ENCODE measurements at regions not wholly inside any gene's neighbourhood (a gene's known extent, or its start where the extent isn't known, plus 50 kb on each side); places are given as distances from the start of the nearest gene placed in this dataset.

- no peak for DNase-seq
- intact Hi-C loops (cut with DNase I) = no loop called here
Observed at GRCh38 chr3:154976072-154976983, 103.8 kb upstream of the MME start.

DNA sequence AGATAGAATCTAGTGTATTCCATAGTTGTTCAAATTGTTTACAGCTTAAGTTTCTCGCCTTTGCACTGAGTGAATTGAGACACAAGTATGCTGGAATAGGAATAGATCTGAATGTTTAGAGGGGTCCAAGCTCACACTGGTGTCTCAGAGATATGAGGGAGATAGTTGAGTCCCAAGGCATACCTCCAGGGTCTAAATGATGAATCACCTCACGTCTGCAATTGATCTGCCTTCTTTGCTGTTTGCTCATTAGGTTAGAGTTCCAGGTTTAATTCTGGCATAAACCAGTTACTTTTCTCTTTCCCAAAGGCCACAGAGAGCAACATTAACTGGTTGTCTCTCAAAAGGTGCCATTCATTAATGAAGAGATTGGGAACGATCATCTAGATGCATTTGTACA is 106.3 kb upstream of the MME start:
- DNase-seq = no peak
- intact Hi-C loops (cut with DNase I) = no loop called here

DNA sequence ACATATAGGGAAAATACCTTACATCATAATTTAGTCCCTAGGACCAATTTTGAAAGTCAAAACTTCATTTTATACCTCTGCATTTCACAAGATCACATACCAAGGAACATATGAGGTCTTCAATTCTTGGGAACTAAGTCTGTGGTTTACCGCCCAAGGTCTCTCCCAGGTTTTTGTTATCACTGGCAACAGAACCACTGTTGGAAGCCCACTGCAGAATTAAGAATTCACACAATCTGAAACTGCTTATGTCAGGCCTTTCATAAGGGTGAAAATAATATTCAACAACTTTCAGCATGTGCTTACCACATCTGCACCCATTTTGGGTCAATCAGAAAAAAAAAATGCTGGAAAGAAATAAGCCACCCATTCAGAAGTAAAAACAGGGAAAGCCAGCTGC is 107.2 kb upstream of the MME start:
- intact Hi-C loops (cut with DNase I) = no loop called here
- DNase-seq = no peak

- intact Hi-C loops (cut with DNase I) = no loop called here
- no peak for DNase-seq
Observed at GRCh38 chr3:154971771-154972326, 108.3 kb upstream of the MME start.

- intact Hi-C loops (cut with DNase I) = no loop called here
- no peak for DNase-seq
Observed at GRCh38 chr3:154971341-154971740, 108.8 kb upstream of the MME start.

GRCh38 chr3:154970797-154971196 is 109.3 kb upstream of the MME start:
- intact Hi-C loops (cut with DNase I) = no loop called here
- DNase-seq = no peak

- no peak for DNase-seq
- intact Hi-C loops (cut with DNase I) = no loop called here
Observed at GRCh38 chr3:154969366-154969765, 110.8 kb upstream of the MME start.

DNA sequence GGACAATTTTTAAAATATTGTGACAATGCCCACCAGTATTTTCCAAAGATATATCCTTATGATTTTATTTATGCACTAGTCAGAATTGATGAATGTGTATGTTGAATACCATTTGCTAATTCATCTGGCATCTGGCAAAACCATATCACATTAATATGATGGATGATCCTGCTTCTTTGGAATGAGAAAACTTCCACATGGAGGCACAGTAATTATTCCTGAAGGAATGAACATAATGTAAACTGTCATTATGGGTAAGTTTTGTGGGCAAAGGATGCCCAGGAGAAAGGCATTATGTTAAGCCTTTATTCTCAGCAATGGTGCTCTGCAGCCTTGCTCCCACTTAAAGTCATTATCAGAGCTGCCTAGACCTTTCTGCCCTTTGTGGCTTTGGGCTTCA is 113.0 kb upstream of the MME start:
- DNase-seq = no peak
- intact Hi-C loops (cut with DNase I) = no loop called here

GRCh38 chr3:154956815-154957214 is 123.3 kb upstream of the MME start:
- intact Hi-C loops (cut with DNase I) = no loop called here
- DNase-seq = no peak

GRCh38 chr3:154955907-154956533 is 124.1 kb upstream of the MME start:
- intact Hi-C loops (cut with DNase I) = no loop called here

DNA sequence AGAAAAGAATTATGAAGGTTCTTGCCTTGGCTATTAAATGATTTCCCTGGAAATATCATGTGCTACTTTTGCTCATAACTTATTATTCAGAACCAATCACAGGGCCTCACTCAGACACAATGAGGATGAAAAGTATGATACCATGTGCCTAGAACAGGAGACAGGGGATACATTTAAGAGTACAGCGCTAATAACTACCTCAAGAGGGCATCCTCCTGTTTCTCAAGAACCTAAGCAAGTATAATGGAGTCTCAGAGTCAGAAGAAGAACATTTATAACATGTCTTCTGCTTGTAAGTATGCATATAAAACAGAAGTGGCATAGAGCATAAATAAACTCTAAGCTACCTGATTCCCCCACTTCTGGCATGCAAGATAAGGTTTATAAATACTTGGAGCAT is 125.4 kb upstream of the MME start:
- intact Hi-C loops (cut with DNase I) = no loop called here
- DNase-seq = no peak

More at GRCh38 chr3:154955907-154956533, 124.1 kb upstream of the MME start:
- no peak for DNase-seq

DNA sequence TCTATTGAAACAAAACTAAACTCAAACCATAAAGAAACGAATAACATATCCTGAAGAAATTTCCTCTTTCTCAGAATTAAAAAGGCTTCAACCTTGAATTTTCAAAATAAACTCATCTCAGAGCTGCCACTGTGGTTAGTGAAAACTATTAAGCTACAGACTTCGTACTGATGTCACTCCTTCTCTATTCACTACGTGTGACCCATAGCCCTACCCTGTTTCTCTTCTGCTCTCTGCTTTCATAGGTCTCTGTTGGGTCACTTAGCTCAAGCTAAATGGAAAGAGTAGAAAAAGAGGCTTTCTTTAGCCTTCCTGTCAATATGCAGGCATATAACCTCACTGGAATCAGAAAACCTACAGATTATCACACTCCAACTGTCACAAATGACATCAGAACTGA is 126.6 kb upstream of the MME start:
- no peak for DNase-seq
- intact Hi-C loops (cut with DNase I) = no loop called here

GRCh38 chr3:154952553-154952952 is 127.6 kb upstream of the MME start:
- intact Hi-C loops (cut with DNase I) = no loop called here
- no peak for DNase-seq

DNA sequence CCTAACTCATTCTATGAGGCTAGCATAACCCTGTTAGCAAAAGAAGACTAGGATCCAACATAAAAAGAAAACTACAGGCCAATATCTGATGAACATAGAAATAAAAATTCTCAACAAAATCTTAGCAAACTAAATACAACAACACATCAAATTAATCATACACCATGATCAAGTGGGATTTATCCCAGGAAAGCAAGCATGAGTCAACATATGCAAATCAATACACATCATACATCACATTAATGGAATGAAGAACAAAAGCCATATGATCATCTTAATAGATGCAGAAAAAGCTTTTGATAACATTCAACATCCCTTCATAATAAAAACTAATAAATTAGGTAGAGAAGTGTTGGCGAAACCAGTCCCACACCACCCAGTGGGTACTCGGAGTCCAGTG is 136.1 kb upstream of the MME start:
- intact Hi-C loops (cut with DNase I) = no loop called here
- no peak for DNase-seq

DNA sequence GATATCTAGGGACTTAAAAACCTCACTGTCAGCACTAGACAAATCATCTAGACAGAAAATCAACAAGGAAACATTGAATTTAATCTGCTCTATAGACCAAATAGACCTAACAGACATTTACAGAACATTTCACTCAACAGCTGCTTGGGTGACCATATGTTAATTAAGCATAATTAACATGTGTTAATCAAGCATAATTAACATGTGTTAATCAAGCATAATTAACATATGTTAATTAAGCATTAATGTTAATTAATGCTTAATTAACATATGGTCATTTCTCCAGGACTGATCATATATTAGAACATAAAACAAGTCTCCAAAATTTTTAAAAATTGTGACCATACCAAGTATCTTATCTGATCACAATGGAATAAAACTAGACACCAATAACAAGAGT is 137.3 kb upstream of the MME start:
- DNase-seq = no peak
- intact Hi-C loops (cut with DNase I) = no loop called here

DNA sequence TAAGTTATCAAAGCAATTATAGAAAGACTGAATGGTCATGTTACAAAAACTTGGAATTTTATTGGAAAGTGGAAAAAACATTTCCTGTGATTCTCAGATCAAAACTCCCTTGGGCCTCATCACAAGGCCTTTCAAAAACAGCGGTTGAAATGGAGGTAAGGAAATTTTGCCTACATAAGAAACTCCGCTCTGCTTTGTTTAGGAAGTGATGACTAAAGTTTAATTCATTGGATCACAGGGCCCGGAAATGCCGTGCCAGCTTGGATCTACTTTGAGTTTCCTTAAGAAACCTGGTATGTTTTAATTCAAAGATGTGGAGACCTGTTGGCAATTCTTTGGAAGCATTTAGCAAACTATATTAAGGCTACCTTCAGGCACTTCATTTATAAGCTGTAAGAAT is 143.9 kb upstream of the MME start:
- no peak for DNase-seq
- intact Hi-C loops (cut with DNase I) = no loop called here

- no peak for DNase-seq
- intact Hi-C loops (cut with DNase I) = no loop called here
Observed at GRCh38 chr3:154933581-154933980, 146.5 kb upstream of the MME start.

DNA sequence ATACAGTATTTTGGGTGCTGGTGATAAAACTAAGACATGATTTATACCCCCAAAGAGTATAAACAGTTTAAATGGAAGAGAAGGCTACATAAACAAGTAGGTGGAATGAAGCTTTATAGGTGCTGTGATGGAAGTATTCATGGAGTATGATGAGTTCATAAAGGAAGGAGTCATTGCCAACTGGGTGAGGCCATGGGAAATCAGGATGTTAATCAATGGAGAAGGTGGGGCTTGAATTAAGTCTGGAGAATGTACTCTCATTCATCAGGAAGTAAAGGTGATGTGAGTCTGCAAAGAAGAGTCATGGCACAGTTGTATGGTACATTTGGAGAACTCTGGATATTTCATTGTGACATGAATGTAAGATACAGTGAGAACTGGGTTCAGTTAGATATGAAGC is 147.5 kb upstream of the MME start:
- DNase-seq = no peak
- intact Hi-C loops (cut with DNase I) = no loop called here

DNA sequence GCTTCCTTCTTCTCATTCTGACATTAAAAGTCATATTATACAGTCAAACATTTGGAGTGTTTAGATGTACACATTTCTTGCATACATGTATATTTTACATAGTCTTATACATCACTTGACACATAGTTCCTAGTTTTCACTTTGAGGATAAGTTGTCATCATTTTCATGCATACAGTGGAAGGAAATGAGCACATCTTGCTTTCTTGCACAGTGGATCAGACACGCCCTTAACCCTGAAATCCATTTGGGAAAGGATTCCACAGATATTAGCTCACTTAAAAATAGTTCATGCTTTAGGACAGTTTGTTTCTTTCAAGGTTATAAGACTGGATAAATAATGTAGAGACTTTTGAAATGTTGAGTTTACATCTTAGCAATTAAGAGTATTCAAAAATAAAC is 148.6 kb upstream of the MME start:
- DNase-seq = no peak
- intact Hi-C loops (cut with DNase I) = no loop called here

- intact Hi-C loops (cut with DNase I) = no loop called here
Observed at GRCh38 chr3:154926721-154927120, 153.4 kb upstream of the MME start.

DNA sequence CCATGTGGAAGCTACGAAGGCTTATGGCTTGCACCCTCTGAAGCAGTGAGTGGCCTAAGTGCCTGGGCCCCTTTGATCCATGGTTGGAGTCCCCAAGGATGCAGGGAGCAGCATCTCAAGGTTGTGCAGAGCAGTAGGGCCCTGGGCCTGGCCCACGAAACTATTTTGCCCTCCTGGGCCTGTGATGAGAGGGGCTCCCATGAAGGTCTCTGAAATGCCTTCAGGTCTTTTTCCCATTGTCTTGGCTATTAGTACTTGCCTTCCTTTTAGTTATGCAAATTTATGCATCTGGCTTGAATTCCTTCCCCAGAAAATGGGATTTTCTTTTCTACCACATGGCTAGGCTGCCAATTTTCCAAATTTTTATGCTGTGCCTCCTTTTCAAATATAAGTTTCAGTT is 158.8 kb upstream of the MME start:
- intact Hi-C loops (cut with DNase I) = no loop called here
- no peak for DNase-seq

More at GRCh38 chr3:154926721-154927120, 153.4 kb upstream of the MME start:
- no peak for DNase-seq

- DNase-seq = no peak
- intact Hi-C loops (cut with DNase I) = no loop called here
Observed at GRCh38 chr3:154919226-154919625, 160.9 kb upstream of the MME start.

Measured in posterior cingulate gyrus (tissue), 11 donors.